ENCODE measurements at regions not wholly inside any gene's neighbourhood (a gene's known extent, or its start where the extent isn't known, plus 50 kb on each side); places are given as distances from the start of the nearest gene placed in this dataset.

DNA sequence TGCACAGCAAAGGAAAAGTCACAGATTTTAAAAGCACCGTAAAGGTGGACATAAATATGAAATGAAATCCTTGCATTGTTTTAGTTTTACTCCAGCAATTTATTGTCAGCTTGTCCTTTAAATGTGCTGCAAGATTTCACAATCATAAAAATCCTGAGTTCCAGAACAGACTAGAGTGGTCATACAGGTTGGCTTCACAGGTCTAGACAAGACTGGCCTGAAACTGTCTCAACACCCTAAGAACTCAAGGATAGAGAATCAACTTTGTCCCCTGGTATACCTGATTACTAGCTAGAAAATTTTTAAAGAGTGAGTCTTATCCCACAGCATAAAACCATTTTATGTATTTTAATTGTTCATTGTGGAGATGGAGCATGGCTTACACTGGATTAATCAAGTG is 521.7 kb upstream of the MCTP2 start:
- H4K20me1 ChIP-seq (ENCODE audit: insufficient read depth, low read length) = no peaks in the 10 kb centered on the region
- H3K36me3 ChIP-seq (ENCODE audit: control insufficient read depth, insufficient read depth, low read length) = no peaks in the 10 kb centered on the region
- no peak overlapping the region for H3K18ac ChIP-seq (ENCODE audit: low read depth, low read length)
- WGBS, 2 experiments (ENCODE audit: extremely low coverage in 2 of 2, insufficient read length in 1 of 2) = no CpG with 5 or more reads among the region's 1 CpG
- no peak overlapping the region for H3K56ac ChIP-seq (ENCODE audit: extremely low read depth, insufficient read depth, low read length)
- H4K5ac ChIP-seq (ENCODE audit: low read depth, low read length) = no peak overlapping the region
- H2AK9ac ChIP-seq (replicated peaks; ENCODE audit: low read depth, low read length, poor library complexity) = no peak overlapping the region
- H3K27ac ChIP-seq (ENCODE audit: insufficient read depth, low read length) = no peak overlapping the region
- no peaks in the 10 kb centered on the region for H3K9me1 ChIP-seq (ENCODE audit: insufficient read depth, low read length)
- no peak overlapping the region for H2AK5ac ChIP-seq (ENCODE audit: low read depth, low read length)
- CTCF ChIA-PET = no interaction called here
- H3K4me1 ChIP-seq (ENCODE audit: control insufficient read depth, insufficient read depth, low read length) = no peaks in the 10 kb centered on the region
- POLR2A ChIA-PET (ENCODE audit: unreplicated experiment) = no interaction called here
- H2BK120ac ChIP-seq (ENCODE audit: low read depth, low read length) = no peak overlapping the region
- in situ Hi-C loops (cut with MboI; ENCODE audit: low sequenced_read_pairs) (no loop called here), intact Hi-C loops (cut with micrococcal nuclease) (no loop called here), dilution Hi-C loops (cut with HindIII; ENCODE audit: low sequenced_read_pairs, unreplicated experiment) (no loop called here)
- DNase-seq (no peak), ATAC-seq (ENCODE audit: low read depth) (no peak)
- no peak overlapping the region for H3K14ac ChIP-seq (replicated peaks; ENCODE audit: low read depth, low read length)
- no peak overlapping the region for H4K91ac ChIP-seq (ENCODE audit: insufficient read depth, low read depth, low read length)
- H3K23ac ChIP-seq (ENCODE audit: low read depth, low read length) = no peak overlapping the region
- no peak overlapping the region for H3K9ac ChIP-seq (ENCODE audit: low read depth, low read length)
- H2BK20ac ChIP-seq (ENCODE audit: low read depth, low read length) = no peak overlapping the region
- H3K79me1 ChIP-seq (ENCODE audit: low read depth in 1 of 2, low read length in 2 of 2) = no peaks in the 10 kb centered on the region
- no peak overlapping the region for H2BK5ac ChIP-seq (ENCODE audit: low read depth, low read length, poor library complexity, severe bottlenecking)
- H2BK15ac ChIP-seq (ENCODE audit: low read depth, low read length) = no peak overlapping the region
- TF ChIP-seq, protein P1, sequence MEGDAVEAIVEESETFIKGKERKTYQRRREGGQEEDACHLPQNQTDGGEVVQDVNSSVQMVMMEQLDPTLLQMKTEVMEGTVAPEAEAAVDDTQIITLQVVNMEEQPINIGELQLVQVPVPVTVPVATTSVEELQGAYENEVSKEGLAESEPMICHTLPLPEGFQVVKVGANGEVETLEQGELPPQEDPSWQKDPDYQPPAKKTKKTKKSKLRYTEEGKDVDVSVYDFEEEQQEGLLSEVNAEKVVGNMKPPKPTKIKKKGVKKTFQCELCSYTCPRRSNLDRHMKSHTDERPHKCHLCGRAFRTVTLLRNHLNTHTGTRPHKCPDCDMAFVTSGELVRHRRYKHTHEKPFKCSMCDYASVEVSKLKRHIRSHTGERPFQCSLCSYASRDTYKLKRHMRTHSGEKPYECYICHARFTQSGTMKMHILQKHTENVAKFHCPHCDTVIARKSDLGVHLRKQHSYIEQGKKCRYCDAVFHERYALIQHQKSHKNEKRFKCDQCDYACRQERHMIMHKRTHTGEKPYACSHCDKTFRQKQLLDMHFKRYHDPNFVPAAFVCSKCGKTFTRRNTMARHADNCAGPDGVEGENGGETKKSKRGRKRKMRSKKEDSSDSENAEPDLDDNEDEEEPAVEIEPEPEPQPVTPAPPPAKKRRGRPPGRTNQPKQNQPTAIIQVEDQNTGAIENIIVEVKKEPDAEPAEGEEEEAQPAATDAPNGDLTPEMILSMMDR (conservative IDR thresholded peaks at IDR 0.05; ENCODE audit: low read depth, low read length) = no peak
- TF ChIP-seq ELK1 (IDR thresholded peaks at IDR 0.05; ENCODE audit: borderline replicate concordance, low read depth, low read length) = no peak
- TF ChIP-seq MXI1 (IDR thresholded peaks at IDR 0.05; ENCODE audit: borderline replicate concordance, low read depth, low read length) = no peak
- TF ChIP-seq SMC3 (IDR thresholded peaks at IDR 0.05; ENCODE audit: low read depth, low read length) = no peak
- TF ChIP-seq CHD1 (IDR thresholded peaks at IDR 0.05; ENCODE audit: low read depth, low read length) = no peak
- TF ChIP-seq BHLHE40 (IDR thresholded peaks at IDR 0.05; ENCODE audit: low read depth, low read length) = no peak
- BruUV-seq (replicated peaks) = no TSS peak
- H3K27me3 ChIP-seq (ENCODE audit: control insufficient read depth, insufficient read depth, low read length) = no peaks in the 10 kb centered on the region
- no peak overlapping the region for H3K4me3 ChIP-seq (ENCODE audit: insufficient read depth, low read depth, low read length)
- no peak overlapping the region for H4K8ac ChIP-seq (ENCODE audit: low read depth in 2 of 2, low read length in 2 of 2)
- H2AFZ ChIP-seq (replicated peaks; ENCODE audit: low read length, poor library complexity) = no peak overlapping the region
- H3K4me2 ChIP-seq (ENCODE audit: low read depth, low read length) = no peak overlapping the region
- H3K4ac ChIP-seq (ENCODE audit: low read depth, low read length) = no peak overlapping the region
- H3K9me3 ChIP-seq (ENCODE audit: control insufficient read depth, insufficient read depth, low read length) = peaks cover 11% of the 10 kb centered on the region
